ENCODE measurements at regions not wholly inside any gene's neighbourhood (a gene's known extent, or its start where the extent isn't known, plus 50 kb on each side); places are given as distances from the start of the nearest gene placed in this dataset.
A peak's percentile ranks its signal among the peaks of the same experiment; 100 is the strongest.
"Not testable (repeated sequence)": the region's sequence is repeated elsewhere in the genome, so short reads cannot be mapped to it uniquely, and the experiment has no call there.

GRCh38 chr15:63434576-63435186 lies 53.0 kb upstream of the CA12 start:
- no peak for DNase-seq

GRCh38 chr15:63435204-63435820 lies 53.7 kb upstream of the CA12 start:
- DNase-seq: no peak

- DNase-seq: no peak
These were observed 54.7 kb upstream of the CA12 start for GRCh38 chr15:63436341-63436740.

- peak; percentile 66 for DNase-seq
These were observed 55.3 kb upstream of the CA12 start for GRCh38 chr15:63436872-63437375.

GRCh38 chr15:63439536-63440264 lies 58.1 kb upstream of the CA12 start:
- DNase-seq: no peak

GRCh38 chr15:63440265-63440648 lies 58.6 kb upstream of the CA12 start:
- DNase-seq: no peak

- no peak for DNase-seq
These were observed 59.1 kb upstream of the CA12 start for GRCh38 chr15:63440756-63441155.

- no peak for DNase-seq
These were observed 59.6 kb upstream of the CA12 start for GRCh38 chr15:63441266-63441665.

- DNase-seq: no peak
These were observed 60.4 kb upstream of the CA12 start for GRCh38 chr15:63442080-63442479.

- no peak for DNase-seq
These were observed 59.8 kb upstream of the USP3 start for GRCh38 chr15:63444611-63445010.

- DNase-seq: peak; percentile 19
These were observed 58.1 kb upstream of the USP3 start for GRCh38 chr15:63446255-63446654.

GRCh38 chr15:63447017-63447676 lies 57.2 kb upstream of the USP3 start:
- no peak for DNase-seq

GRCh38 chr15:63448266-63448665 lies 56.1 kb upstream of the USP3 start:
- no peak for DNase-seq

- DNase-seq: not testable (repeated sequence)
These were observed 55.4 kb upstream of the USP3 start for GRCh38 chr15:63448872-63449555.

GRCh38 chr15:63449731-63450130 lies 54.7 kb upstream of the USP3 start:
- DNase-seq: no peak

- DNase-seq: no peak
These were observed 53.5 kb upstream of the USP3 start for GRCh38 chr15:63450884-63451225.

- no peak for DNase-seq
These were observed 52.6 kb upstream of the USP3 start for GRCh38 chr15:63451671-63452315.

GRCh38 chr15:63452552-63453136 lies 51.7 kb upstream of the USP3 start:
- DNase-seq: no peak

- no peak for DNase-seq
These were observed 51.0 kb upstream of the USP3 start for GRCh38 chr15:63453186-63453905.

GRCh38 chr15:63454503-63455211 lies 49.7 kb upstream of the USP3 start:
- DNase-seq: no peak

All from activated CD8-positive, alpha-beta memory T cell treated with anti-CD3 and anti-CD28 coated beads, Interleukin-2, amount 50 U/mL, for 4 hours (primary cell).